DMS153 treated with DMSO at 0.1 percent for 48 hours (cell line): ENCODE measurements at regions not wholly inside any gene's neighbourhood (a gene's known extent, or its start where the extent isn't known, plus 50 kb on each side); places are given as distances from the start of the nearest gene placed in this dataset.

Experiments used
- DNase-seq: peaks from one replicate; lab custom pipeline; 2025; ENCODE audit not compliant: unreplicated experiment; lab: John Stamatoyannopoulos, UW

DNA sequence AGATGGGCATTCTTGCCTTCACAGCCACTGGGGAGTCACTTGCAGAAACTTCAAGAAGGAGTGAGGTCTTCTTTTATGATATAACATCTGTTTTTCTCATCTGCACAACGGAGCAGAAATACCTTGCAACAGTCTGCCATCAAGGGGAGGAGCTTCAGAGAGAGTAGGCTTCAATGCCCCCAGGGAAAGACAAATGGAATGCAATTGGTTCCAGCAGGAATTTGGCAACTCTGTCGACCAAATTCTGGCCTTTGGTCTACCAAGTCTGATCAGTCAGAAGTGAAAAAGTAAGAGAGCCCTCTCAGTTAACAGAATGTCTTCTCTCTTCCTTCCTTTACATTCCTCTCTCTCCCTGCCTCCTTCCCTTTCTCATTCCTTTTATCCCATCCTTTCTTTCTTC, 229.3 kb downstream of the IDS start:
- DNase-seq: no peak

DNA sequence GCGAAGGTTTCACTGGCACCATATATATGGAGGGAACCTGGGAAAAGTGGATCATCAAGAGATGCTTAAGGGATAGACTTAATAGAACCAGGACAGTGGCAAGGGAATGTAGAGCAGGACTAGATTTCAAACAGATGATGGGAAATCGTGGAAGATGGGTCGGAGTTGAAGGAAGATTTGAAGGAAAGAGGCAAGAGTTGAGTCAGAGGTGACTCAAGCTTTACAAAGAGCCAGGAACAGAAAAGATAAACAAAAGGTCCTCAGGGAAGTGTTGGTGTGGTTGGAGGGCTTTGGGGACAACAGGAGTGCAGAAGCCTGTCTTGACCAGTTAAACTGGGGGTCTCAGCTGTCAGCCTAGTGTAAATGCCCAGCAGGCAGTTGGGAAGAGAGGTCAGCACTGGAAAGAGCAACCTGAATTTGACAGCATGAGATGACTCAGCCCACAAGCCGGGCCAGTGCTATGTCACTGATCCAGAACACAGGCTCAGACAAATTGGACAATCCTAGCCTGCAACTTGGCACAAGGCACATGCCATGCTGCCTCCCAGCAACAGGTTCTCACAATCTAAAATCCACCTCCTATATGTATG, 230.5 kb downstream of the IDS start:
- DNase-seq: no peak

DNA sequence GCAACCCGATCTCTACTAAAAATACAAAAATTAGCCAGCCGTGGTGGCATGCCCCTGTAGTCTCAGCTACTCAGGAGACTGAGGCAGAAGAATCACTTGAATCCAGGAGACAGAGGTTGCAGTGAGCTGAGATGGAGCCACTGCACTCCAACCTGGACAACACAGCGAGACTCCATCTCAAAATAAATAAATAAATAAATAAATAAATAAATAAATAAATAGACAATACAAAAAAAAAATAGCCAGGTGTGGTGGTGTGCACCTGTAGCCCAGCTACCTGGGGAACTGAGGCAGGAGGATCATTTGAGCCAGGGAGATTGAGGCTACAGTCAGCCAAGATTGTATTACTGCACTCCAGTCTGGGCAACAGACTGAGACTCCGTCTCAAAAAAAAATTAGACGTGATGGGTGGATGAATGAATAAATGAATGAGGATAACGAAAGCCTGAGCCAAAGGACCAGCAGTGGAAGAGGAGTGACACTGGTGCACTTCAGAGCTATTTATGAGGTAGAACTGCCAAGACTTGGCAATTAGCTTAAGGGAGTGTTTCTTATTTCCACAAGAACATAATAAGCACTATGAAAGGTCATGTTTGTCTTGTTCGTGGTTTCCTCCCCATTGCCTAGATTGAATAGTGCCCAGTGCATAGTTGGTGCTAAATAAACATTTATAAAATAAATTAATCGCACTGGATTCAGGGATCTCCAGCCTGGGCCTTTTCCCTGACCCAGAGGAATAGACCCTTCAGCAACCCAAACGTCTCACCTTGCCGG, 232.2 kb downstream of the IDS start:
- DNase-seq: no peak

DNA sequence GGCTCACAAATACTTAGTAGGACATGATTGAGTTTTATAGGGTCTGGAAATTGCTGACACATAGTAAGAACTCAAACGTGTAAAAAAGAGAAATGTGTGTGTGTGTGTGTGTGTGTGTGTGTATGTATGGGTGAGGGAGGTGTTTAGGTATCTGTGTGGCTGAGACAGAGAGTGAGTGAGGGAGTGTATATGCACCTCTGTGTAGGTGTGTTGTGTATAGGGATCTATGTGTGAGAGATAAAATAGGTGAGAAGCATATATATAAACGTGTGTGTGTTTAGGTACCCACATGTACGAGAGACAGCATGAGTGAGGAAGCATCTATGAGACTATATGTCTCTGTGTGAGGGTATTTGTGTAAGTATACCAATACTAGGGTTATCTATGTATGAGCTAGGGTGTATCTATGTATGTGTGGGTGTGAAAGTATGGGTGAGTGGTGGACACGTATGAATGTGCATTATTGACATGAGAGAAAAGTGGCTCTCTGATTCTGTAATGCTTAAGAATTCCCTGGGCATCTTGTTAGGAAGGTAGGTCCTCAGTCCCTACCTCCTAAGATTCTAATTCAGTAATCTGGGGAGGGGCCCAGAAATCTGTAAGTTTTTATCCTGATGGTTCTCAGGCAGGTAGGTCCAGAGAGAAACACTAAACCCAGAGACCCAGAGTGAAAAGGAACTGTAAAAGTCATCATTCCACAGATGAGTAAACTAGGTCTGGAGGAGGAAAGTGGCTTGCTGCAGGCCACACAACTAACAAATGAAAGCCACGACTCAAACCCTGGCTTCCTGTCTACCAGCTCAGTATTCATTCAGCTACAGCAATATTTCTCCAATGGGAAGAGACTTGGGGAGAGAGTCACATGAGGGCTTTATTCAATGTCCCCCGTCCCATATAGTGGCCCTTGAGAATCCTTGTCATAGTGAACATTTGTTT, 237.0 kb downstream of the IDS start:
- DNase-seq: no peak

DNA sequence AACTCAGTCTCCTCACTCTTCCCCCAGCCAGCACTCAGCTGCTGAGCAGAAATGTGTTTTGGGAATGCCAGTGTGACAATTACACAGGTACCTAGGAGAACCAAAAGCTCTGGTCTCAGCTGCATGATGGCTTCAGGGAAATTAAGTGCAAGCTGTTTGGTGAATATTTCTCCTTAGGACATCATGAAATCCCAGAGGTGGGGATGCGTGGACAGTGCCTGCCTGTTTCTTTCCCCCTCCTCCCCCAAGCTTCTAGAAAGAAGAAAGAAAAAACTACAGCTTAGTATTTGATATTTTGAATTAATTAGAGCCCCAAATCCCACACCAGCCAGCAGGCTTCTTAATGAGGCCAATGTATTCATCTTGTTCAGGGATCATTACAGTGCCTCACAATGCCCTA, 243.0 kb downstream of the IDS start:
- no peak for DNase-seq

DNA sequence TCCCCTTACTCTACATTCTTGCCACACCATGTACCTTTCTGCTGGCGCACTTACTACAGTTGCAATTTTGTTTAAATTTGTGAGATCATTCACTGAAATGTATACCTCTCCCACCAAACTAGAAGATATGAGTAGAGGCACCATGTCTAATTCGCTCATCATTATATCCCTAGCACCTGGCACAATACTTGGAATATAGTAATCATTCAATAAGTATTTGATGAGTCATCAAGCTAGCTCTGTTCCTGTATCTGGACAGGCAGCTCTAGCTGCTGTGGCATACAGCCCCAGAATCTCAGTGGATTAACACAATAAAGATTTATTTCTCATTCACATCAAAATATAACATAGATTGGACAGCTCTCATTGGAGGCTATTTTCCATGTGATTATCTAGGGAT, 245.9 kb downstream of the IDS start:
- no peak for DNase-seq

DNA sequence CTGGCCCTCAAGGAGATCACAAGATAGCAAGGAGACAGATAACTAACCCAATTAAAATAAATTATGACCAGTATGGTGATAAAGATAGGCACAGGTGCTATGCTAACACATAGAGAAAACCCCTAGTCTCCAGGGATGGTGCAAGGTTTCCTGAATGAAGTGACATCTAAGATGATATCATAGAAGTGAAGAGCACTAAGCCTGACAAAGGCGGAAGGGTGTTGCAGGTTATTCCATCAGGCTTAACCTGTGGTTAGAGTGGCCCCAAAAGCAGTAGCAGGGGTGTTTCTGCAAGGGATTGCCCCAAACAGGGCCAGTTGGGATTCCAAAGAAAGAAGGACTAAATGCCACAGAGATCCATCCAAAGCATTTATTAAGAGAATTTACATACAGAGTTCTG, 249.2 kb downstream of the IDS start:
- DNase-seq: no peak

DNA sequence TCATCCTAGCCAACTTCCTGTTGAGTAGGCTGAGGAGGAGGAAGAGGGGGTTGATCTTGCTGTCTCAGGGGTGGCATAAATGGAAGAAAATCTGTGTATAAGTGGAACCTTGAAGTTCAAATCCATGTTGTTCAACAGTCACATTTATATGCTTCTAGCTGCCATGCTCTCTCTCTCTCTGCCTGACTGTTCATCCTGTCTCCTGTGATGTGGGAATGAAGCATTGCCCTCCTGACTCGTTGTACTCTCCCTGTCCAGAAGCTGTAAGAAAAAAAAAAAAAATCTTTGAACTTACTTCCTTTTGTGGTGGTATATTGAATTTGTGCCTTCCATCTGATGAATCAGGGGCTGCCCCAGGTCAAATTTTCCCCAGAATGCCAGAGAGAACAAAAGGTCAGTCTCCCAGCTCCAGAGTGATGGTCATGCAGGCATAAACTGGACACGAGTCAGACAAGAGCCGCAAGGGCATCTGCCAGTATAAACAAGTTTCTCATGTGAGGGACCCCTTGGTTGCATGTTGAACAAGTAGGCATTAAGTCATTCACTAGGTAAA, 257.0 kb downstream of the IDS start:
- no peak for DNase-seq

DNA sequence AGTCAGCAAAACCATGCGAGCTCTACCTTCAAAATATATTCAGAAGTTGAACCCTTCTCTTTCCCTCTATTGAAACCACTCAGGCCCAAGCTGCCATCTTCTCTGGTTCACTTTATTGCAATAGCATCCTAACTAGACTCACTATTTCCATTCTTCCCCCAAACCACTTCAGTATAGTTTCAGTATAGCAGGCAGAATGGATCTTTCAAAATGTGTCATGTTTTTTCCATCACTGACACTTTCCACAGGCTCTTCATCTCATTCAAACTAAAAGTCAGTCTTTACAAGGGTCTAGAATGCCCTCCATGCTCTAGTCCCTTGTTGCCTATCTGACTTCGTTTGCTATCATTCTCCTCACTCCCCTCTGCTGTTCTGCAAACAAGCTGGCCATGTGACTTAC, 274.4 kb downstream of the IDS start:
- DNase-seq: no peak

DNA sequence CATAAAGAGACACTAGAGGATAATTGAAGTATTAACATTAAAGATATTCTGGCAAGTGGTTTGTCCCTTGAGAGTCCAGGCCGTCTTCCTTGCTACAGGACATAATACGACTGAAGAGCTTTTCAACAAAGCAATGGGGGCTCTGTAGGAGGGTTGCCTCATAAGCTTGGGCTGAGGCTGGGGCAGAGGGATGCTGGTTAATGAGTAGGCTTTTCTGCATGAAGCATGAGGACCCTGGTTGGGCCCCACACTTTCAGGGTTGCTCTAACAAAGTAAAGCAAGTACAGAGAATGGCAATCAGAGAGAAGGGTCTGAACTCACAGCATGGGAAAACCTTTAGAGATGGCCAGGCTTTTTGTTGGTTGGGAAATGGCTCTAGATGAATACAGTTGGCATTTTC, 281.3 kb downstream of the IDS start:
- DNase-seq: no peak

DNA sequence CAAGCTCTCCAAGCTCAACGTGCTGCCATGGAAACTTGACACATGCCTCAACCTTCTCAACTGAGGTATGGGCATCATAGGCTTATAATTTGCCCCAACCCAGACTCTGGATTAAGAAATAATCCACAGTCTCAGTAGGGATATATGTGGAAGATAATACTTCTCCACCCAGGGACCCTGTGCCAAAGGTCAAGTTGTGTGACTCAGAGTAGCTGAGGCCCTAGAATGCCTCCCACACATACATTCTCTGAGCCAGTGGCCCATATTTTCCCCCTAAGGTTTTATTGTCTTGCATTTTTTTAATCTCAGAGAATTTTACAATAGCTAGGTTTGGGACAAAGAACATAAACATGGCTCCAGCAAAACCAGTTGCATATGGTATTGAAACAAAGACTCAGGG, 283.1 kb downstream of the IDS start:
- no peak for DNase-seq

DNA sequence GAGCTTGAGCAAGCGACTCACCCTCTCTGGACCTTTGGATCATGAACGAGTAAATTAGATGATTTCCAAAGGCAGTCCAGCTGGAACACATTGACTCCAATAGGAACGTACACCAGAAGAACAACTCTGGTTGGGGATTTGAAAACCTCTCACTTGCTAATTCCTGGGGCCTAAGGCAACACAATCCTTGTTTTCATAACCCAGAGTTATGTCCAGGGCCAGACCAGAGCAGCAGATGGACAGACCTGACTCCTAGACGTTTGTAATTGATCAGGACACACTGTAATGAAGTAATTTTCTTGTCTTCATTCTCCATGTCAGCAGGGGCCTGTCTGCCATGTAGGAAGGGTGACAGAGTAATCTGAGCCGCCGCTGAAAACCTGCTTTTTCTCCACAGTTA, 283.9 kb downstream of the IDS start:
- DNase-seq: no peak

DNA sequence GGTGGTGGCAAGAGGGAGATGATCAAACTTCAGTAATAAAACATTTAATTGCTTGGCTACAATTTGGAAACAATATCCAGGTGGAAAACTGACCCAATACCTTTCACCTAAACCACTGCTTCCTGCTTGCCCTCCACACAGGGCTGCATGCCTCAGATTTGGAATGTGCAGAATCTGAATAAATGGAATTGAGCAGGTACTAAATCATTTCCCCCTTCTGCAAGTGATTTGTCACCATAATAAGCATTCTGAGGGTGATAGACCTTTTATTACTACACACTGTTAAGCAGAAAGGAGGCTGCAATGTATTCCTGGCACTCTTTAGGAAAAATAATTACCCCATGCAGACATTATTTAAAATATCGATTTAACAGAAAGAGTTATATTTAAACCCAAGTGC, 291.8 kb downstream of the IDS start:
- no peak for DNase-seq

DNA sequence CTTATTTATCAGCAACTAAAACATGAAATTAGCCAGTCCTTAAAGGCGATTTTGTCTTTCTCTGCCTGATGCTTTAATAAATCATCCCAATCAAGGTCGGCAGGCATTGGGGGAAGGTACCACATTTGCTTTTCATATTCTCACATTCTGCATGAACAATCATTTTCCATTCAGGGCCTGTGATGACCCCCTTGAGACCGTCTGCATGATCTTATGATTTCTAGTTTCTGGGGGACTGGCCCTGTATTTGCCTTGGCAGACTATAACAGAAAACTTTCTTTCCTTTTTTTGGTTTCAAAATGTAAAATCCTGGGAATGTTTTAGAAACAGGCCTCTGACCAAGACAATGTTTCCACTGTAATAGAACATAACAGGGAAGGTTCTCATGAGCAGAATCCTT, 296.8 kb downstream of the IDS start:
- no peak for DNase-seq

DNA sequence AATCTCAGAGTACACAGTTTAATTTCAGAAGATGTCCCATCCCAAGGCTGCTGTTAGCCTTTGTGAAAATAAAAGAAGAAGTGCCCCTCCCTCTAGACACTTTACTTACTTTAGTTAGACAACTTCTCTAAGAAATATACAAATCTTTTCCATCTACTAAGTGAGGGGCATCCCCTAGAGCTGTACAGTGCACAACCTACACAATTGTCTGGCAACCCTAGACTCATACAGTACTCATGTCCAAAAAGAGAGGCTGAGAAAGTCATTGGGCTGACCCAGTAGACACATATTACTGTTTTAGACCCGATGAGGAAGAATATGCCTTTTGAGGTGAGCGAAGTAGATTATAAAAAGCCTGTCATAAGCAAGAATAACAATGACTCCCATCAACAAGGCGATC, 297.6 kb downstream of the IDS start:
- DNase-seq: no peak

DNA sequence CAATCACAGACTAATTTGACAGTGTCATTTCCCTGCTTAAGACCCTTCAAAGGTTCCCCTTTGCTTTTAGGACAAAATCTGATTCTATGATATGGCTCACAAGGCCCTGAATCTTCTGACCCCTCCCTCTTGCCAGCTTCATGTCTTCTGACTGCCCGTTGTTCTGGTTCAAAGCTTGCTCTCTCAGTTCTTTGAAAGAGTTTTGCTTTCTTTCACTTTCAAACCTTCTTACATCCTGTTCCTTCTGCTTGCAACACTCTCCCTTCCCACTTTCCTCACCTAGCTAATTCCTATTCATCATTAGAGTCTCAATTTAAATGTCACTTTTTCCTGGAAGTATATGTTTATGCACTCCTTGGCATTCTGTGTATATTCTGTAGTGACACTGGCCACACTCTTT, 299.2 kb downstream of the IDS start:
- no peak for DNase-seq

DNA sequence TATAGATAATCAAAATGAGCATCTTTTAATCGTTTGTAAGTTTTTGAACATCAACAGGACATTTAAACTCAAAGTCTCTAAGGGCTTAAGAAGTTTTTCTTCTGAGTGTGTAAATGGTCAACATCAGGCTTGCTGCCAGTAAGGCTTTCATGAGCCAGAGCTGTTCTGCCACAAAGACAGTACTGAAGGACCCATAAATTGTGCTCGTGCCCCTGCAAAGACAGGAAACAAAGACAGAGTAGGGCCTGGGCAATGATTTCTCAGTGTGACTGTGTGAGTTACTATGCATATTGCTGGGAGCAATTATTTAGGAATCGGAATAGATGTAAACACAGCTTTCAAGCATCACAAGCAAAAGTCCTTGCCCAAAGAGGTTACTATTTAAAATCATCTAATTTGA, 300.0 kb downstream of the IDS start:
- no peak for DNase-seq

DNA sequence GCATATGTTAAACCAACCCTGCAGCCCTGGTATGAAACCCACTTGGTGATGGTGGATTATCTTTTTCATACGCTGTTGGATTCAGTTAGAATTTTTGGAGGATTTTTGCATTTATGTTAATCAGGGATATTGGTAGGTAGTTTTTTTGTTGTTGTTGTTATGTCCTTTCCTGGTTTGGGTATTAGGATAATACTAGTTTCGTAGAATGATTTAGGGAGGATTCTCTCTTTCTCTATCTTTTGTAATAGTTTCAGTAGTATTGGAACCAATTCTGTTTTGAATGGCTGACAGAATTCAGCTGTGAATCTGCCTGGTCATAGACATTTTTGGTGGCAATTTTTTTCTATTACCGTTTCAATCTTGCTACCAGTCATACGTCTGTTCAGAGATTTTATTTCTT, 305.4 kb downstream of the IDS start:
- DNase-seq: no peak

DNA sequence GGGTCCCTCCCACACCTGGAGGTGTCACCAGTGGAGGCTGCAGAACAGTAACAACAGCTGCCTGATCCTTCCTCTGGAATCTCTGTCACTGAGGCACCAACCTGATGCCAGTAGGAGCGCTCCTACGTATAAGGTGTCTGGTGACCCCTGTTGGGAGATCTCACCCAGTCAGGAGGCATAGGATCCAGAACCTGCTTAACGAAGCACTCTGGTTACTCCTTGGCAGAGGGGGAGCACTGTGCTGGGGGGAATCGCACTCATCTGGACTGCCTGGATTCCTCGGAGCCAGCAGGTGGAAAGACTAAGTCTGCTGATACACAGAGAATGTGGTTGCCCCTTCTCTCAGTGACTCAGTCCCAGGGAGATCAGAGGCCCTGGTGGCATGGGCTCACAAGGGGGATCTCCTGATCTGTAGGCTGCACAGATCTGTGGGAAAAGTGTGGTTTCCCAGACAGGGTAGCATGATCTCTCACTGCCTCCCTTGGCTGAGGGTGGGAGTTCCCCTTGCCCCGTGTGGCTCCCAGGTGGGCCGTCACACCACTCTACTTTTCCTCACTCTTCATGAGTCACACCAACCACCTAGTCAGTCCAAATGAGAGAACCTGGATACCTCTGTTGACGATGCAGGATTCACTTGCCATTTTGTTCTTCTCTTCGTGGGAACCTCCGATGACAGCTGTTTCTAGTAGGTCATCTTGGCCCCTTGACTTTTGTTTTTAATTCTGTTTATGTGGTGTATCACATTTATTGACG, 305.9 kb downstream of the IDS start:
- no peak for DNase-seq

DNA sequence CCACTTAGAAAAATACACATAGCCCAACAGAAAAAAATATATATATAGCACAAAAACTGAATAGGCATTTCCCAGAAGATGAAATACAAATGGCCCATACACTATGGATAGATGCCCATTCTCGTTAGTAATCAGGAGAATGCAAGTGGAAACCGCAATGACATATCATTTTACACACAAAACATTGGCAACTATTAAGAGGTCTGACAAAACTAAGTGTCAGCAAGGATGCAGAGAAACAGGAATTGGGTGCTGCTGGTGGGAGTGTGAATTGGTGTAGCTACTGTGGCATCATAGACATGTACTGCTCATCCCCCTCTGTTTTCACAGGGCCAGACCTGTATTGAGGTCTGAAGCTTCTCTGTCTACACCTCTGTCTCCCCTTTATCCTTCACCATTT, 320.0 kb downstream of the IDS start:
- DNase-seq: no peak
